GM12878 (cell line): ENCODE measurements at regions not wholly inside any gene's neighbourhood (a gene's known extent, or its start where the extent isn't known, plus 50 kb on each side); places are given as distances from the start of the nearest gene placed in this dataset.

Source experiments
- ATAC-seq: fragments of 200-7000 bp; cut with Tn5 transposase; 3 replicates; pipeline ENCODE4 v1.9.1; 2020; ENCODE audit warnings: mild to moderate bottlenecking, moderate library complexity
- BruUV-seq: library from RNA; stranded (reverse); fragments of 400-500 nt; replicated peaks from 2 replicates; lab custom pipeline; 2021; lab: Mats Ljungman, UMichigan
- CTCF ChIA-PET: fragments of 300-600 bp; sonication (Branson Sonifier 250); formaldehyde crosslinking; extraction: SDS; loops from one replicate; lab custom pipeline; 2021; ENCODE audit warnings: inconsistent platforms; lab: Yijun Ruan, JAX
- POLR2A ChIA-PET: fragments of 350-600 bp; formaldehyde crosslinking; extraction: SDS; loops from one replicate; lab custom pipeline; 2021; ENCODE audit warnings: inconsistent platforms; lab: Charles Lee
- RAD21 ChIA-PET: fragments of 300-600 bp; sonication (Branson Sonifier 250); formaldehyde crosslinking; loops from one replicate; lab custom pipeline; 2023; ENCODE audit warnings: antibody characterized with exemption; ENCODE audit not compliant: unreplicated experiment; lab: Charles Lee
- SMC1A ChIA-PET: fragments of 300-600 bp; sonication (Branson Sonifier 250); formaldehyde crosslinking; loops from one replicate; lab custom pipeline; 2023; ENCODE audit not compliant: unreplicated experiment, uncharacterized antibody; lab: Charles Lee
- DNase-seq: peaks from one replicate; pipeline ENCODE4 v3.0.0-alpha.2; 2011; ENCODE audit warnings: low read depth, low spot score
- FAIRE-seq: peaks from 3 replicates; lab custom pipeline; 2011; peaks lifted over from hg19 to GRCh38; lab: Jason Lieb, UNC
- H2AFZ ChIP-seq: 2 replicates; pipeline ENCODE4 v1.6.0; 2011; ENCODE audit warnings: low read depth, low read length, control low read depth; ENCODE audit not compliant: control insufficient read depth
- H3K27ac ChIP-seq: 2 replicates; pipeline ENCODE4 v1.5.1; 2011; ENCODE audit warnings: control low read depth; ENCODE audit not compliant: control insufficient read depth, insufficient read depth
- H3K27me3 ChIP-seq, 2 experiments: replicated peaks in 1 of 2; 2 replicates each; pipeline versions ENCODE4 v1.6.0 to v1.6.1; 2011; ENCODE audit warnings: low read length in 1 of 2; ENCODE audit not compliant: control insufficient read depth in 2 of 2, insufficient read depth in 2 of 2
- H3K36me3 ChIP-seq, 2 experiments: 2 replicates each; pipeline ENCODE4 v1.5.1; 2011; ENCODE audit warnings: low read length in 1 of 2; ENCODE audit not compliant: control insufficient read depth in 2 of 2, insufficient read depth in 2 of 2
- H3K4me1 ChIP-seq: 2 replicates; pipeline ENCODE4 v1.6.1; 2011; ENCODE audit warnings: mild to moderate bottlenecking, low read length, moderate library complexity, mixed read lengths; ENCODE audit not compliant: control insufficient read depth, insufficient read depth
- H3K4me2 ChIP-seq: 2 replicates; pipeline ENCODE4 v1.6.0; 2011; ENCODE audit warnings: control low read depth; ENCODE audit not compliant: control insufficient read depth, insufficient read depth
- H3K4me3 ChIP-seq: fragments of 200-600 bp; sonication (generic); 2 replicates; pipeline ENCODE4 v1.5.1; 2016
- H3K79me2 ChIP-seq: 2 replicates; pipeline ENCODE4 v1.6.0; 2011; ENCODE audit warnings: low read length; ENCODE audit not compliant: control insufficient read depth, insufficient read depth
- H3K9ac ChIP-seq: 2 replicates; pipeline ENCODE4 v1.8.0; 2011; ENCODE audit warnings: low read length, control low read depth, mixed read lengths; ENCODE audit not compliant: control insufficient read depth, insufficient read depth
- H3K9me3 ChIP-seq: replicated peaks from 3 replicates; pipeline ENCODE4 v1.5.1; 2011; ENCODE audit warnings: mild to moderate bottlenecking, low read length; ENCODE audit not compliant: control insufficient read depth, insufficient read depth
- H4K20me1 ChIP-seq: 2 replicates; pipeline ENCODE4 v1.6.0; 2011; ENCODE audit not compliant: control insufficient read depth, insufficient read depth
- ASH2L ChIP-seq: fragments of 300-600, 200-600 bp; sonication (generic); IDR thresholded peaks from 2 replicates; pipeline ENCODE4 v1.6.1; 2017; ENCODE audit warnings: low read depth, mild to moderate bottlenecking, borderline replicate concordance
- CBFB ChIP-seq: IDR thresholded peaks from 2 replicates; pipeline ENCODE4 v1.6.1; 2016; ENCODE audit warnings: antibody characterized with exemption, low read depth
- CHD2 ChIP-seq: IDR thresholded peaks from 2 replicates; pipeline ENCODE4 v1.6.1; 2011; ENCODE audit warnings: low read depth, low read length, improper control_type of control experiment, borderline replicate concordance
- E2F4 ChIP-seq: IDR thresholded peaks from 2 replicates; pipeline ENCODE4 v1.6.1; 2012; ENCODE audit warnings: low read depth, low read length, improper control_type of control experiment
- E4F1 ChIP-seq: fragments of 450-650 bp; IDR thresholded peaks from 2 replicates; pipeline ENCODE4 v1.6.1; 2018; ENCODE audit warnings: borderline replicate concordance, mild to moderate bottlenecking; ENCODE audit not compliant: partially characterized antibody
- FOXM1 ChIP-seq: IDR thresholded peaks from 2 replicates; pipeline ENCODE4 v1.6.1; 2012; ENCODE audit warnings: low read depth, mild to moderate bottlenecking, inconsistent platforms, low read length, moderate library complexity
- GABPA ChIP-seq: IDR thresholded peaks from 2 replicates; pipeline ENCODE4 v1.6.1; 2014; ENCODE audit warnings: antibody characterized with exemption, low read depth, mild to moderate bottlenecking, inconsistent platforms
- HDAC2 ChIP-seq: fragments of 200-600 bp; sonication (generic); IDR thresholded peaks from 2 replicates; pipeline ENCODE4 v1.6.1; 2017
- HDAC6 ChIP-seq: fragments of 200-600 bp; sonication (generic); IDR thresholded peaks from one replicate; pipeline ENCODE4 v1.8.0; 2017; ENCODE audit warnings: antibody characterized with exemption; ENCODE audit not compliant: unreplicated experiment
- IRF5 ChIP-seq: fragments of 450-650 bp; IDR thresholded peaks from 2 replicates; pipeline ENCODE4 v1.6.1; 2017; ENCODE audit warnings: borderline replicate concordance
- SMARCA5 ChIP-seq: fragments of 450-650 bp; IDR thresholded peaks from 2 replicates; pipeline ENCODE4 v1.6.1; 2017; ENCODE audit warnings: mild to moderate bottlenecking
- WGBS: methylation state at CpG from one replicate; pipeline ENCODE4 v1.1.6; 2016; ENCODE audit warnings: low lambda C conversion rate; ENCODE audit not compliant: insufficient replicate concordance, insufficient coverage; ENCODE audit errors: missing lambda C conversion rate; 5-methylcytosine and 5-hydroxymethylcytosine counted together
- in situ Hi-C: fragments of 300-500 bp; cut with MboI; formaldehyde crosslinking; loops from 9 replicates; pipeline ENCODE4 v1.14.3; 2018; ENCODE audit warnings: mixed read lengths
- intact Hi-C: fragments of 100-400 bp; cut with micrococcal nuclease; formaldehyde crosslinking; loops from one replicate; pipeline ENCODE4 v1.14.2; 2022; ENCODE audit not compliant: unreplicated experiment

GRCh38 chr4:20617678-20618396, 82.4 kb upstream of the PACRGL start:
- H3K9me3 ChIP-seq, result no peaks in the 10 kb centered on the region
- FAIRE-seq, result no peak
- no peaks in the 10 kb centered on the region for H3K79me2 ChIP-seq
- no peaks in the 10 kb centered on the region for H4K20me1 ChIP-seq
- no peak overlapping the region for H3K27ac ChIP-seq
- H3K9ac ChIP-seq, result no peak overlapping the region
- TF ChIP-seq ASH2L, result no peak
- no peaks in the 10 kb centered on the region for H3K27me3 ChIP-seq
- 38% methylated on average over 10 of the region's 10 CpGs for WGBS
- RAD21 ChIA-PET, result no interaction called here
- intact Hi-C loops, result no loop called here
- DNase-seq, result no peak
- in situ Hi-C loops, result no loop called here
- POLR2A ChIA-PET, result no interaction called here
- no peak overlapping the region for H3K4me3 ChIP-seq
- no peak overlapping the region for H2AFZ ChIP-seq
- BruUV-seq, result no TSS peak
- SMC1A ChIA-PET, result interaction anchor here (0.6 kb wide), 1 partner anchor 25 kb away, joined by 3 read pairs; no protein-coding TSS in a partner anchor
- H3K4me2 ChIP-seq, result no peak overlapping the region
- H3K4me1 ChIP-seq, result no peaks in the 10 kb centered on the region
- CTCF ChIA-PET, result interaction anchor here (0.7 to 0.8 kb wide), 2 partner anchors 14 to 293 kb away, joined by 3 to 4 read pairs; no protein-coding TSS in a partner anchor
- no peak for ATAC-seq
- no peaks in the 10 kb centered on the region for H3K36me3 ChIP-seq

GRCh38 chr4:20618731-20619130, 81.5 kb upstream of the PACRGL start:
- ATAC-seq (no peak), DNase-seq (no peak), FAIRE-seq (no peak)
- H3K9me3 ChIP-seq, result no peaks in the 10 kb centered on the region
- H3K27ac ChIP-seq, result no peak overlapping the region
- no TSS peak for BruUV-seq
- no peak overlapping the region for H3K4me3 ChIP-seq
- H4K20me1 ChIP-seq, result no peaks in the 10 kb centered on the region
- H3K9ac ChIP-seq, result no peak overlapping the region
- RAD21 ChIA-PET, result no interaction called here
- H3K36me3 ChIP-seq, result no peaks in the 10 kb centered on the region
- no peaks in the 10 kb centered on the region for H3K27me3 ChIP-seq
- no peak overlapping the region for H2AFZ ChIP-seq
- POLR2A ChIA-PET, result no interaction called here
- no peaks in the 10 kb centered on the region for H3K79me2 ChIP-seq
- SMC1A ChIA-PET, result no interaction called here
- CTCF ChIA-PET, result no interaction called here
- intact Hi-C loops (no loop called here), in situ Hi-C loops (no loop called here)
- WGBS, result 46% methylated on average over 12 of the region's 12 CpGs
- H3K4me1 ChIP-seq, result no peaks in the 10 kb centered on the region
- no peak overlapping the region for H3K4me2 ChIP-seq
- TF ChIP-seq HDAC2 (no peak), CBFB (no peak), E2F4 (no peak), SMARCA5 (no peak), IRF5 (no peak), E4F1 (no peak), CHD2 (no peak), HDAC6 (no peak), FOXM1 (no peak), GABPA (no peak)
